A549 (cell line): ENCODE measurements at regions not wholly inside any gene's neighbourhood (a gene's known extent, or its start where the extent isn't known, plus 50 kb on each side); places are given as distances from the start of the nearest gene placed in this dataset.

Source experiments
- ATAC-seq, 2 experiments: fragments of 200-7000 bp in 1 of 2; fragments of >200 bp in 1 of 2; cut with Nextera tagmentation in 1 of 2; cut with Tn5 transposase in 1 of 2; 3 replicates each; pipeline versions ENCODE4 v1.8.0 to v1.9.1; 2018 to 2020; ENCODE audit warnings: mild to moderate bottlenecking in 1 of 2, moderate library complexity in 1 of 2
- CTCF ChIA-PET: fragments of 300-600 bp; sonication (Branson Sonifier 250); formaldehyde crosslinking; extraction: SDS; loops from one replicate; lab custom pipeline; 2021; ENCODE audit warnings: antibody characterized with exemption, inconsistent platforms; lab: Yijun Ruan, JAX
- POLR2A ChIA-PET: fragments of 350-600 bp; formaldehyde crosslinking; extraction: SDS; loops from one replicate; lab custom pipeline; 2021; ENCODE audit warnings: antibody characterized with exemption, inconsistent platforms; lab: Yijun Ruan, JAX
- DNase-seq, 2 experiments: peaks; one replicate each; pipeline versions ENCODE4 v3.0.0 to v3.0.0-alpha.2; 2011 to 2016; ENCODE audit warnings: low read depth in 1 of 2, low spot score in 1 of 2
- FAIRE-seq: peaks from 2 replicates; lab custom pipeline; 2011; peaks lifted over from hg19 to GRCh38; lab: Jason Lieb, UNC
- H3K27ac ChIP-seq, 2 experiments: fragments of >200 bp; sonication (Bioruptor Twin); formaldehyde crosslinking; 3 replicates each; pipeline ENCODE4 v1.5.1; 2016 to 2017
- H3K4me1 ChIP-seq: fragments of >200 bp; sonication (Bioruptor Twin); formaldehyde crosslinking; 3 replicates; pipeline ENCODE4 v1.6.1; 2016
- H3K4me2 ChIP-seq: fragments of >200 bp; sonication (Bioruptor Twin); formaldehyde crosslinking; 3 replicates; pipeline ENCODE4 v1.6.1; 2016
- H3K4me3 ChIP-seq: fragments of >200 bp; sonication (Bioruptor Twin); formaldehyde crosslinking; 3 replicates; pipeline ENCODE4 v1.5.1; 2016
- H3K9me3 ChIP-seq: fragments of >200 bp; sonication (Bioruptor Twin); formaldehyde crosslinking; 3 replicates; pipeline ENCODE4 v1.6.1; 2016
- BHLHE40 ChIP-seq: IDR thresholded peaks from 2 replicates; pipeline ENCODE4 v1.6.1; 2012; ENCODE audit warnings: low read depth, low read length, inconsistent platforms
- CEBPB ChIP-seq, 2 experiments: fragments of >200 bp in 1 of 2; sonication (Bioruptor Twin) in 1 of 2; formaldehyde crosslinking in 1 of 2; IDR thresholded peaks; 2 replicates each; pipeline ENCODE4 v1.6.1; 2012 to 2016
- EP300 ChIP-seq, 2 experiments: fragments of >200 bp; sonication (Bioruptor Twin); formaldehyde crosslinking; IDR thresholded peaks; 2 replicates in 1 of 2; 3 replicates in 1 of 2; pipeline ENCODE4 v1.6.1; 2016 to 2017
- HDAC2 ChIP-seq: fragments of 200-600 bp; sonication (generic); IDR thresholded peaks from 2 replicates; pipeline ENCODE4 v1.6.1; 2016
- HMGXB4 ChIP-seq: fragments of 250-450 bp; sonication (Bioruptor Pico); IDR thresholded peaks from 2 replicates; pipeline ENCODE4 v1.5.0; 2021; ENCODE audit warnings: mild to moderate bottlenecking, moderate library complexity, borderline replicate concordance
- HOXA7 ChIP-seq: fragments of 250-450 bp; sonication (Bioruptor Pico); IDR thresholded peaks from 2 replicates; pipeline ENCODE4 v1.5.0; 2020; ENCODE audit warnings: mild to moderate bottlenecking, moderate library complexity
- JUN ChIP-seq, 2 experiments: fragments of >200 bp; sonication (Bioruptor Twin); formaldehyde crosslinking; IDR thresholded peaks; 2 replicates in 1 of 2; 3 replicates in 1 of 2; pipeline ENCODE4 v1.6.1; 2016 to 2017
- JUNB ChIP-seq: fragments of >200 bp; sonication (Bioruptor Twin); formaldehyde crosslinking; IDR thresholded peaks from 2 replicates; pipeline ENCODE4 v1.6.1; 2016
- MAFK ChIP-seq: fragments of 450-650 bp; IDR thresholded peaks from 2 replicates; pipeline ENCODE4 v1.6.1; 2014; ENCODE audit not compliant: partially characterized antibody
- MYC ChIP-seq: IDR thresholded peaks from 2 replicates; pipeline ENCODE4 v1.6.1; 2012; ENCODE audit warnings: mild to moderate bottlenecking, inconsistent platforms, low read length, improper control_type of control experiment, borderline replicate concordance
- NFE2L2 ChIP-seq: fragments of 150-350 bp; conservative IDR thresholded peaks from 2 replicates; pipeline ENCODE4 v1.6.1; 2014; ENCODE audit warnings: low read length
- NPAS2 ChIP-seq: fragments of 250-450 bp; sonication (Bioruptor Pico); IDR thresholded peaks from 2 replicates; pipeline ENCODE4 v1.8.0; 2022; ENCODE audit warnings: mild to moderate bottlenecking, moderate library complexity, borderline replicate concordance
- PBX3 ChIP-seq: IDR thresholded peaks from 2 replicates; pipeline ENCODE4 v1.6.1; 2012
- POLR2AphosphoS2 ChIP-seq: conservative IDR thresholded peaks from 2 replicates; pipeline ENCODE4 v1.6.1; 2012; ENCODE audit warnings: low read length, improper control_type of control experiment, inconsistent platforms
- RARB ChIP-seq: fragments of 250-450 bp; sonication (Bioruptor Pico); IDR thresholded peaks from 2 replicates; pipeline ENCODE4 v1.8.0; 2021; ENCODE audit warnings: mild to moderate bottlenecking, moderate library complexity
- RFX5 ChIP-seq: fragments of 450-650 bp; IDR thresholded peaks from 2 replicates; pipeline ENCODE4 v1.7.1; 2014; ENCODE audit warnings: antibody characterized with exemption, mild to moderate bottlenecking, moderate library complexity
- ZC3H11A ChIP-seq: fragments of 450-650 bp; IDR thresholded peaks from 2 replicates; pipeline ENCODE4 v1.6.1; 2014; ENCODE audit warnings: antibody characterized with exemption, mild to moderate bottlenecking
- WGBS: methylation state at CpG from one replicate; pipeline ENCODE4 v1.1.6; 2017; ENCODE audit errors: missing lambda C conversion rate; 5-methylcytosine and 5-hydroxymethylcytosine counted together
- TF ChIP-seq, protein P1 (sequence below): fragments of 150-350 bp; IDR thresholded peaks from 2 replicates; pipeline ENCODE4 v1.6.1; 2014; ENCODE audit warnings: low read depth, mild to moderate bottlenecking, low read length

DNA sequence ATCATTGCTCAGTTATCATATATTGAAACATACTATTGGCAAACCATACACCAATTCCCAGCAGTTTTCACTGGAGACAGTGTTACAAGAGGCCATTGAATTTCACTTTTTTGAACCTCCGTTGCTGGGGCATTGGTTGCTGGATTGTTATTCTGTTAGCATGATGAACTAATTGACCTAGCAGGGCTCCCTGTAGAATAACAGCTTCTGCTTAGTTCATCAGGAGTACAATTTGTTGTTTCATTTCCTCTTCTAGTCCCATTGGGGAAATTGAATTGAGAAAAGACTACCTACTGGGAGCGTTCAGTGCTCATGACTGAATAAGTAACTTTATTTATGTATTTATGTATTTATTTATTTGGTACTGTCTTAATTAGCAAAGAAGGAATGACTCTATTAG is 151.6 kb downstream of the SLIT2 start:
- DNase-seq = no peak
- POLR2A ChIA-PET = no interaction called here
- H3K4me2 ChIP-seq = no peak overlapping the region
- CTCF ChIA-PET = interaction anchor here (0.7 to 1.2 kb wide), 2 partner anchors 53 to 282 kb away, joined by 4 read pairs; no protein-coding TSS in a partner anchor
- no peak for TF ChIP-seq POLR2AphosphoS2
- no peak for TF ChIP-seq JUNB
- no peak for TF ChIP-seq EP300 (IDR thresholded peaks at IDR 0.05)
- no peak for TF ChIP-seq ZC3H11A
- TF ChIP-seq CEBPB (IDR thresholded peaks at IDR 0.05) = no peak
- no peak for TF ChIP-seq HDAC2
- TF ChIP-seq RARB = no peak
- no peak for TF ChIP-seq HMGXB4 (CRISPR knock-in tag)
- TF ChIP-seq HOXA7 = no peak
- TF ChIP-seq MAFK = no peak
- TF ChIP-seq BHLHE40 = no peak
- TF ChIP-seq, protein P1, sequence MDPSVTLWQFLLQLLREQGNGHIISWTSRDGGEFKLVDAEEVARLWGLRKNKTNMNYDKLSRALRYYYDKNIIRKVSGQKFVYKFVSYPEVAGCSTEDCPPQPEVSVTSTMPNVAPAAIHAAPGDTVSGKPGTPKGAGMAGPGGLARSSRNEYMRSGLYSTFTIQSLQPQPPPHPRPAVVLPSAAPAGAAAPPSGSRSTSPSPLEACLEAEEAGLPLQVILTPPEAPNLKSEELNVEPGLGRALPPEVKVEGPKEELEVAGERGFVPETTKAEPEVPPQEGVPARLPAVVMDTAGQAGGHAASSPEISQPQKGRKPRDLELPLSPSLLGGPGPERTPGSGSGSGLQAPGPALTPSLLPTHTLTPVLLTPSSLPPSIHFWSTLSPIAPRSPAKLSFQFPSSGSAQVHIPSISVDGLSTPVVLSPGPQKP = no peak
- no peak for TF ChIP-seq PBX3
- TF ChIP-seq JUN (IDR thresholded peaks at IDR 0.05) = no peak
- TF ChIP-seq NPAS2 = no peak
- H3K27ac ChIP-seq = no peak overlapping the region
- no peaks in the 10 kb centered on the region for H3K9me3 ChIP-seq
- no peaks in the 10 kb centered on the region for H3K4me1 ChIP-seq
- no peak for FAIRE-seq
- WGBS = 0% methylated on average over 2 of the region's 2 CpGs
- no peak overlapping the region for H3K4me3 ChIP-seq
- no peak for ATAC-seq

- Histone ChIP-seq H3K9me3 (no peaks in the 10 kb centered on the region), H3K4me2 (no peak overlapping the region), H3K4me1 (no peaks in the 10 kb centered on the region), H3K4me3 (no peak overlapping the region), H3K27ac (no peak overlapping the region)
- 3% methylated on average over 1 of the region's 1 CpG for WGBS
- DNase-seq = no peak
- TF ChIP-seq RFX5 (no peak), HDAC2 (no peak)
- TF ChIP-seq, protein P1 = no peak
- ATAC-seq = no peak
- POLR2A ChIA-PET = no interaction called here
- no peak for FAIRE-seq
- CTCF ChIA-PET = interaction anchor here (0.7 to 1.2 kb wide), 3 partner anchors 25 to 281 kb away, joined by 3 to 4 read pairs (median 4); no protein-coding TSS in a partner anchor
These were observed 152.1 kb downstream of the SLIT2 start for GRCh38 chr4:20403846-20404245.

DNA sequence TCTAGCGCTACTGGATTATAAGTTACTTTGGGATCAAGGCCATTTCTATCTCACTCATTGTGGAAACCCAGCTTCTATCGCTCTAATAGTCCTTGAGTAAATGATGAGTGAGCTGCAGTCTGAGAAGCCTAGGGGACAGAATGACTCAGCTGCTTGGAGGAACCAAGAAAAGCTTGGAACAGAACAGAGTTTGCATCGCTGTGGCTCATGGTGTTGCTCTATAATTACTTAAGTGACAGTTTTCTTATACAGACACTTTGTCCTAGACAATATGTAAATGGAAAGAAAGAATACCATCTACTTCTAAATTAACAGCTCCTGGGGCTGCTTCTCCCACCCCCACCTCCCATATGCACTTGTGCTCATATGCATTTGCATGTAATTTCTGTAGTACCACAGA is 156.9 kb downstream of the SLIT2 start:
- no peak for ATAC-seq
- no peak overlapping the region for H3K27ac ChIP-seq
- no peak overlapping the region for H3K4me2 ChIP-seq
- no peak for FAIRE-seq
- no peak overlapping the region for H3K4me3 ChIP-seq
- H3K4me1 ChIP-seq = no peaks in the 10 kb centered on the region
- WGBS = 27% methylated on average over 3 of the region's 3 CpGs
- H3K9me3 ChIP-seq = no peaks in the 10 kb centered on the region
- TF ChIP-seq MYC (no peak), ZC3H11A (no peak), NFE2L2 (no peak), MAFK (no peak)
- CTCF ChIA-PET = interaction anchor here (1.0 kb wide), 1 partner anchor 14 kb away, joined by 3 read pairs; no protein-coding TSS in a partner anchor
- POLR2A ChIA-PET = no interaction called here
- DNase-seq = no peak
